K562 (cell line): ENCODE measurements at regions not wholly inside any gene's neighbourhood (a gene's known extent, or its start where the extent isn't known, plus 50 kb on each side); places are given as distances from the start of the nearest gene placed in this dataset.

Source experiments
- ADNP ChIP-seq: fragments of 200-800 bp; sonication (Bioruptor generic); IDR thresholded peaks from 2 replicates; pipeline ENCODE4 v1.6.1; 2016; ENCODE audit warnings: missing genetic modification characterization, missing compliant biosample characterization
- CTCF ChIP-seq, 3 experiments: IDR thresholded peaks in 2 of 3; conservative IDR thresholded peaks in 1 of 3; 2 replicates each; pipeline ENCODE4 v1.5.1; 2011 to 2012; ENCODE audit warnings: low read length in 3 of 3, mild to moderate bottlenecking in 3 of 3, control low read depth in 2 of 3, improper control_type of control experiment in 1 of 3, inconsistent platforms in 1 of 3, low read depth in 1 of 3, mixed read lengths in 1 of 3, moderate library complexity in 1 of 3; ENCODE audit not compliant: insufficient read depth in 2 of 3
- FOXJ2 ChIP-seq: fragments of 200-800 bp; sonication (Bioruptor generic); IDR thresholded peaks from 2 replicates; pipeline ENCODE4 v1.6.1; 2016; ENCODE audit warnings: missing genetic modification characterization, missing compliant biosample characterization
- HEY1 ChIP-seq: fragments of 250-450 bp; sonication (Bioruptor Pico); IDR thresholded peaks from 2 replicates; pipeline ENCODE4 v1.5.0; 2020; ENCODE audit warnings: mild to moderate bottlenecking, moderate library complexity, borderline replicate concordance
- HOMEZ ChIP-seq: fragments of 250-450 bp; sonication (Bioruptor Pico); IDR thresholded peaks from 2 replicates; pipeline ENCODE4 v1.4.0; 2020; ENCODE audit warnings: mild to moderate bottlenecking, moderate library complexity
- KDM2B ChIP-seq: fragments of 250-450 bp; sonication (Bioruptor Pico); IDR thresholded peaks from 2 replicates; pipeline ENCODE4 v1.8.0; 2021; ENCODE audit warnings: mild to moderate bottlenecking, moderate library complexity
- NR2F6 ChIP-seq: fragments of 450-650 bp; formaldehyde crosslinking; IDR thresholded peaks from 2 replicates; pipeline ENCODE4 v1.4.0; 2020; ENCODE audit warnings: mild to moderate bottlenecking
- NRF1 ChIP-seq, 2 experiments: fragments of 450-650 bp; IDR thresholded peaks in 1 of 2; conservative IDR thresholded peaks in 1 of 2; 2 replicates each; pipeline ENCODE4 v1.6.1; 2014; ENCODE audit warnings: mild to moderate bottlenecking in 2 of 2
- PRMT5 ChIP-seq: sonication (generic); formaldehyde crosslinking; IDR thresholded peaks from 2 replicates; pipeline ENCODE4 v1.5.0; 2020; ENCODE audit warnings: missing genetic modification reagents
- STAT6 ChIP-seq: sonication (generic); formaldehyde crosslinking; IDR thresholded peaks from 2 replicates; pipeline ENCODE4 v1.8.1; 2023; ENCODE audit warnings: mild to moderate bottlenecking, missing genetic modification reagents
- TAF15 ChIP-seq: fragments of 200-400 bp; formaldehyde crosslinking; IDR thresholded peaks from 2 replicates; pipeline ENCODE4 v1.6.1; 2017; ENCODE audit warnings: mild to moderate bottlenecking, low read depth, low read length, moderate library complexity
- TBP ChIP-seq: optimal IDR thresholded peaks from 2 replicates; pipeline ENCODE3; 2011; ENCODE audit warnings: low read depth, low read length, improper control_type of control experiment
- TEAD4 ChIP-seq, 2 experiments: sonication (generic) in 1 of 2; formaldehyde crosslinking in 1 of 2; IDR thresholded peaks; 2 replicates each; pipeline versions ENCODE4 v1.6.1 to v1.8.0; 2012 to 2022; ENCODE audit warnings: borderline replicate concordance in 1 of 2, inconsistent platforms in 1 of 2, low read length in 1 of 2, mild to moderate bottlenecking in 1 of 2, missing genetic modification reagents in 1 of 2
- TRIM24 ChIP-seq, 2 experiments: fragments of 450-650 bp; IDR thresholded peaks; 2 replicates each; pipeline ENCODE4 v1.6.1; 2016
- UBTF ChIP-seq, 2 experiments: IDR thresholded peaks; 2 replicates each; pipeline ENCODE4 v1.6.1; 2012; ENCODE audit warnings: improper control_type of control experiment in 2 of 2, low read depth in 2 of 2, low read length in 2 of 2, borderline replicate concordance in 1 of 2
- XRCC4 ChIP-seq: IDR thresholded peaks from one replicate; pipeline ENCODE4 v1.6.1; 2011; ENCODE audit not compliant: insufficient read depth, insufficient read length; ENCODE audit errors: extremely low read depth
- ZNF133 ChIP-seq: fragments of 250-450 bp; sonication (Bioruptor Pico); IDR thresholded peaks from 2 replicates; pipeline ENCODE4 v1.4.0; 2020; ENCODE audit warnings: mild to moderate bottlenecking
- ZNF589 ChIP-seq: fragments of 200-800 bp; sonication (Bioruptor generic); IDR thresholded peaks from 2 replicates; pipeline ENCODE4 v1.6.1; 2016; ENCODE audit warnings: low read depth, missing genetic modification characterization, missing compliant biosample characterization
- ZNF766 ChIP-seq: fragments of 200-800 bp; sonication (Bioruptor generic); conservative IDR thresholded peaks from 2 replicates; pipeline ENCODE4 v1.6.1; 2016; ENCODE audit warnings: missing genetic modification characterization, missing compliant biosample characterization

- no peak for TF ChIP-seq CTCF (IDR thresholded peaks at IDR 0.05 in 2 of 3, conservative IDR thresholded peaks at IDR 0.05 in 1 of 3; ENCODE audit: insufficient read depth in 2 of 3, low read depth in 1 of 3, low read length in 3 of 3)
- peak; percentile 59; the same call in 1 of the 2 replicates for TF ChIP-seq ZNF766 (CRISPR knock-in tag)
- TF ChIP-seq ZNF589 (CRISPR knock-in tag) = 0 out of 2 replicates have a peak, but pooled peaks have one; percentile 20
- TF ChIP-seq XRCC4 = no peak
- TF ChIP-seq NRF1 (conservative IDR thresholded peaks at IDR 0.05 in 1 of 2, IDR thresholded peaks at IDR 0.05 in 1 of 2) = no peak
- no peak for TF ChIP-seq KDM2B (CRISPR knock-in tag)
- no peak for TF ChIP-seq TAF15
- peak in 1 of 2 experiments; percentile 68; a peak in 2 of 4 replicates for TF ChIP-seq TRIM24 (IDR thresholded peaks at IDR 0.05)
- no peak for TF ChIP-seq ZNF133 (CRISPR knock-in tag)
- TF ChIP-seq FOXJ2 (tag) = no peak
- TF ChIP-seq TEAD4 (IDR thresholded peaks at IDR 0.05; ENCODE audit: low read length) = no peak
- TF ChIP-seq TEAD4 (CRISPR knock-in tag; IDR thresholded peaks at IDR 0.05; ENCODE audit: borderline replicate concordance) = no peak
- TF ChIP-seq STAT6 (CRISPR knock-in tag) = no peak
- no peak for TF ChIP-seq PRMT5
- TF ChIP-seq TBP = no peak
- TF ChIP-seq NR2F6 (CRISPR knock-in tag) = no peak
- TF ChIP-seq UBTF (IDR thresholded peaks at IDR 0.05; ENCODE audit: borderline replicate concordance in 1 of 2, low read depth in 2 of 2, low read length in 2 of 2) = no peak
- no peak for TF ChIP-seq HOMEZ
- no peak for TF ChIP-seq HEY1 (CRISPR knock-in tag)
- TF ChIP-seq ADNP (tag) = no peak
Measured at GRCh38 chr10:131689954-131690757, 210.7 kb upstream of the PPP2R2D start (continued).
